Progenitor cell of endocrine pancreas (in vitro differentiated cells): ENCODE measurements at regions not wholly inside any gene's neighbourhood (a gene's known extent, or its start where the extent isn't known, plus 50 kb on each side); places are given as distances from the start of the nearest gene placed in this dataset.
A peak's percentile ranks its signal among the peaks of the same experiment; 100 is the strongest.
"Not testable (repeated sequence)": the region's sequence is repeated elsewhere in the genome, so short reads cannot be mapped to it uniquely, and the experiment has no call there.

Source experiments
- DNase-seq: peaks from one replicate; pipeline ENCODE4 v3.0.0; 2021; ENCODE audit warnings: low spot score; ENCODE audit not compliant: unreplicated experiment
- H3K27ac Mint-ChIP-seq: 2 replicates; pipeline ENCODE4 v1.8.0; 2021; ENCODE audit warnings: mild to moderate bottlenecking, moderate library complexity, mixed read lengths
- H3K27me3 Mint-ChIP-seq: 2 replicates; pipeline ENCODE4 v1.8.0; 2021; ENCODE audit warnings: mixed read lengths
- H3K36me3 Mint-ChIP-seq: 2 replicates; pipeline ENCODE4 v1.8.0; 2022; ENCODE audit warnings: mixed read lengths; ENCODE audit not compliant: insufficient read depth
- H3K4me1 Mint-ChIP-seq: 2 replicates; pipeline ENCODE4 v1.8.0; 2021; ENCODE audit warnings: low read depth, mixed read lengths
- H3K4me3 Mint-ChIP-seq: 2 replicates; pipeline ENCODE4 v1.8.0; 2021; ENCODE audit warnings: low read depth, mild to moderate bottlenecking, moderate library complexity, mixed read lengths
- H3K9me3 Mint-ChIP-seq: 2 replicates; pipeline ENCODE4 v1.8.0; 2021; ENCODE audit warnings: low read depth, mixed read lengths
- TF ChIP-seq, protein P1 (sequence below): fragments of 200-600 bp; sonication (generic); IDR thresholded peaks from one replicate; pipeline ENCODE4 v1.5.0; 2021; ENCODE audit warnings: antibody characterized with exemption, mild to moderate bottlenecking; ENCODE audit not compliant: unreplicated experiment

DNA sequence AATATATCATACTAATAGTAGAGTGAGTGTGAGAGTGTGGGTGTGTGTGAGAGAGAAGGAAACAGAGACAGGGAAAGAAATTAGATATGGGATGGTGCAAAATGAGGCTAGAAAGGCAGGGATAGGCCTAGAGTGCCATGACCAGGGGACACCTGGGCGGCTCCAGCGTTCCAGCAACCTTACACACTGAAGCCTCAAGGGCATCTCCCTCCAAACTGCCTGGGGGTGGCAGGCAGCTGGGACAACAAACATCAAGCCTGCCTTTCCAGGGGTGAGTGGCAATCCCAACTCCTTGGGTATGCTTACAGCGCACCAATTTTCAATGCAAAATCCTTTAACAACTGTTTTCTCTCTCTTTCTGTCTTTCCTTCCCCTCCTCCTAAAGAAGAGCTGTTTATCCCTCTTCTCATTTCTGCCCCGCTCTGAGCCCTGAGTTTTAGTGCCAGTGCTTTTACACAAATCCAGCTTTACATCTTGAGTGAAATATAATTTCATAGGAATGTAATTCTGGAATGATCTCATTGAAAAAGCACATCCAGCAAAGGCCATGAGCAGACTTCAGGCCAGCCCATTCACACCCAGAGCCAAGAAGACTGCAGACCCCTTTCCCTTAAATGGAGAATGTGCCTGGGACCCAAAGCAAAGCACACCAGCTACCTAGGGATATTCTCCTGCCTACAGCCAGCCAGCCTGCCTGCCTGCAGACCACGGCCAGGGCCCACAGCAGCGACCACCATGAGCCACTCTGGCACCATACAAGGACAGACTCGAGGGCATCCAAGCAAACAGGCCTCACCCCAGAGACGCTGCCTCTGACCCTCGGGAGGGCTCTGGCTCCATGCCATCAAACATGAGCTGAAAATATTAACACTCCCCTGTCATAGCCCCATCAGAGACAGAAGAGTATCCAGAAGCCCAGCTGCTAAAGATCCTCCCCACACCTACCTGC is 90.3 kb downstream of the RPL27A start:
- Mint-ChIP-seq H3K4me1 (peaks cover 19% of the 10 kb centered on the region), H3K9me3 (no peaks in the 10 kb centered on the region), H3K27ac (no peak overlapping the region), H3K27me3 (no peaks in the 10 kb centered on the region), H3K4me3 (no peak overlapping the region), H3K36me3 (peaks cover 5% of the 10 kb centered on the region)
- DNase-seq = no peak
- TF ChIP-seq, protein P1, sequence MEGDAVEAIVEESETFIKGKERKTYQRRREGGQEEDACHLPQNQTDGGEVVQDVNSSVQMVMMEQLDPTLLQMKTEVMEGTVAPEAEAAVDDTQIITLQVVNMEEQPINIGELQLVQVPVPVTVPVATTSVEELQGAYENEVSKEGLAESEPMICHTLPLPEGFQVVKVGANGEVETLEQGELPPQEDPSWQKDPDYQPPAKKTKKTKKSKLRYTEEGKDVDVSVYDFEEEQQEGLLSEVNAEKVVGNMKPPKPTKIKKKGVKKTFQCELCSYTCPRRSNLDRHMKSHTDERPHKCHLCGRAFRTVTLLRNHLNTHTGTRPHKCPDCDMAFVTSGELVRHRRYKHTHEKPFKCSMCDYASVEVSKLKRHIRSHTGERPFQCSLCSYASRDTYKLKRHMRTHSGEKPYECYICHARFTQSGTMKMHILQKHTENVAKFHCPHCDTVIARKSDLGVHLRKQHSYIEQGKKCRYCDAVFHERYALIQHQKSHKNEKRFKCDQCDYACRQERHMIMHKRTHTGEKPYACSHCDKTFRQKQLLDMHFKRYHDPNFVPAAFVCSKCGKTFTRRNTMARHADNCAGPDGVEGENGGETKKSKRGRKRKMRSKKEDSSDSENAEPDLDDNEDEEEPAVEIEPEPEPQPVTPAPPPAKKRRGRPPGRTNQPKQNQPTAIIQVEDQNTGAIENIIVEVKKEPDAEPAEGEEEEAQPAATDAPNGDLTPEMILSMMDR = no peak

DNA sequence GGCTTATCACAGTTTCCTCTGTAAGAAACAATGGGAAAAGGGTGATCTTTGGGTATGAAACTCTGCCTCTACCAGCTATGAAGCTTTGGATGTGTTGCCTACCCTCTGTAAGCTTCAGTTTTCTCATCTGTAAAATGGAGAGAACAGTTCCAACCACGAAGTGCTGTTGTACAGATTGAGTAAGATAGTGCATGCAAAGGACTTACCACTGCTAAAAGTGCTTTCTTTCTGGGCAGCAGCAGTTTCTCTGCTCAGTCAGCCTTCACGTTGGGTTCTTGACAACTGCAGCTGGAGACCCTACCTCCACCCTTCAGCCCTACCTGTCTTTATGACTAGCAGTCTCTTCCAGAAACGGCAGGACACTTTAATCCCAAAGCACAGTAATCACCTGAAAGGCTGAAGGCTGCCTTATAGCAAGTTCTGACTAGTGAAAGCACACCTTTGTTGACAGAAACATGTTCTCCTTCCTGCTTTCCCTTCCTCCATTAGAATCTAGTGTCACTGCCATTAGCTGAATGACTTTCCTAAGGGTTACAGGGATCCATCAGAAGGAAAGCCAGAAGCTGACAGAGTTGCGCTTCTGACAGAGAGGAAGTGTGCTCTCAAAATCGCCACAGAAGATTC is 91.4 kb downstream of the RPL27A start:
- Mint-ChIP-seq H3K9me3 (no peaks in the 10 kb centered on the region), H3K27me3 (no peaks in the 10 kb centered on the region), H3K4me3 (no peak overlapping the region), H3K4me1 (peaks cover 16% of the 10 kb centered on the region), H3K36me3 (peaks cover 5% of the 10 kb centered on the region), H3K27ac (peak overlapping the region; percentile 82)
- DNase-seq = no peak
- TF ChIP-seq, protein P1 = no peak

DNA sequence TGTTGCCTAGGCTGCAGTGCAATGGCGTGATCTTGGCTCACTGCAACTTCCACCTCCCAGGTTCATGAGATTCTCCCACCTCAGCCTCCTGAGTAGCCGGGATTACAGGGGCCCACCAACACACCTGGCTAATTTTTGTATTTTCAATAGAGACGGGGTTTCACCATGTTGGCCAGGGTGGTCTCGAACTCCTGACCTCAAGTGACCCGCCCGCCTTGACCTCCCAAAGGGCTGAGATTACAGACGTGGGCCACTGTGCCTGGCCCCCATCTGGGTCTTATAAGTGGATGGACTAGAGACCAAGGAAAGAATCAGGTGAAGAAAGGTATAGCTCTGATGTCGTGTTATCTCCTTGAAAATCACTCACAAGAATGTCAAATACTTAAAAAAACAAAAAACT is 92.3 kb downstream of the RPL27A start:
- peak overlapping the region; percentile 67 for H3K27ac Mint-ChIP-seq
- not testable (repeated sequence) for H3K4me3 Mint-ChIP-seq, H3K36me3 Mint-ChIP-seq

DNA sequence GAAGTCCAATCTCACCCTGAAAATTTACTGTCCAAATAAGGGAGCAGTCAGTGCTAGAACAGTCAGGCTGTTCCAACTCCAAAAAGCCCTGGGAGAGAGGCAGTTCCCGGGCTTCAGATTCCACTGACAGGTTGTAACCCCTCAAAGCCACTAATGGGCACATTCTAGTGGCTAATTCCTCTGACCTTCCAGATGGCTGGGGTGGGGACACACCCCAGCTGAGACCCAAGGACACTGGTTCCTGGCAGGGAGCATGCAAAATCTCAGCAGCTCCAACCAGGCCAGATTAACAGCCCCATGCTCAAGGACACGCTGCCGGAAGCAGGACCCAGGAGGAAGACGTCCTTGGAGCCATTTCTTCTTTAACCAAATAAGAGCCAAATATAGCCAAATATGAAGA is 92.7 kb downstream of the RPL27A start:
- peak overlapping the region; percentile 67 for H3K27ac Mint-ChIP-seq
- no peak for DNase-seq
- peaks cover 17% of the 10 kb centered on the region for H3K4me1 Mint-ChIP-seq
- peaks cover 7% of the 10 kb centered on the region for H3K36me3 Mint-ChIP-seq
- no peaks in the 10 kb centered on the region for H3K9me3 Mint-ChIP-seq
- H3K27me3 Mint-ChIP-seq = no peaks in the 10 kb centered on the region
- TF ChIP-seq, protein P1 = no peak
- no peak overlapping the region for H3K4me3 Mint-ChIP-seq

More for the DNA sequence above, 92.3 kb downstream of the RPL27A start:
- H3K9me3 Mint-ChIP-seq, H3K27me3 Mint-ChIP-seq, DNase-seq: not testable (repeated sequence)
- H3K4me1 Mint-ChIP-seq = peaks cover 17% of the 10 kb centered on the region

DNA sequence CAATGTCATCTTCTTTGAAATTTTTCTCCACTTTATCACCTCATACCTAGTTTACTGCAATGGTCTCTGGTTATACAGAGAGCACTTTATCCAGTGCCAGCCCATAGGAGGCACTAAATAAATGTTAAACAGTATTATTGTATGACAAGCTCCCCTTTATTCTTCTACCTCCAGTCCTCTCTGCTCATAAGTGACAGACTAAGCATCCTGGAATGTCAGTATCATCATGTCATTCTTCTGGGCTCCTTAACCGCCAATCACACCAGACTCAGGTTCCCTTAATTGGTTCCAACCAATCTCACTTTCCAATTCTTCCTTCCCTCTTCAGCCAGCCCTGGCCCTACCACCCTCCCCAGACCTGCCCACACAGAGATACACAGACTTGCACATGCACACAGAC is 93.1 kb downstream of the RPL27A start:
- H3K4me3 Mint-ChIP-seq = peak overlapping the region; percentile 20
- H3K27me3 Mint-ChIP-seq = no peaks in the 10 kb centered on the region
- H3K4me1 Mint-ChIP-seq = peaks cover 17% of the 10 kb centered on the region
- no peak for DNase-seq
- TF ChIP-seq, protein P1 = no peak
- no peak overlapping the region for H3K27ac Mint-ChIP-seq
- peaks cover 7% of the 10 kb centered on the region for H3K36me3 Mint-ChIP-seq
- H3K9me3 Mint-ChIP-seq = no peaks in the 10 kb centered on the region
